Prostate gland (tissue), 2 donors: ENCODE measurements at regions not wholly inside any gene's neighbourhood (a gene's known extent, or its start where the extent isn't known, plus 50 kb on each side); places are given as distances from the start of the nearest gene placed in this dataset.

Experiments
- DNase-seq: peaks from one replicate; pipeline ENCODE4 v3.0.0-alpha.2; 2019; ENCODE audit warnings: low spot score
- H3K27ac ChIP-seq, 2 donors: fragments of 200-600 bp; sonication (generic); 2 replicates each; pipeline ENCODE4 v1.5.1; 2017 to 2019
- H3K27me3 ChIP-seq: fragments of 200-600 bp; sonication (generic); replicated peaks from 2 replicates; pipeline ENCODE4 v1.5.1; 2019; ENCODE audit not compliant: insufficient read depth
- H3K36me3 ChIP-seq, 2 donors: fragments of 200-600 bp; sonication (generic); 1 replicate in 1 of 2; 2 replicates in 1 of 2; pipeline versions ENCODE4 v1.5.1 to v1.8.1; 2017 to 2019
- H3K4me1 ChIP-seq: fragments of 200-600 bp; sonication (generic); replicated peaks from 2 replicates; pipeline ENCODE4 v1.5.1; 2019
- H3K4me3 ChIP-seq, 2 donors: fragments of 200-600 bp; sonication (generic); 2 replicates each; pipeline ENCODE4 v1.5.1; 2017 to 2019
- H3K9me3 ChIP-seq: fragments of 200-600 bp; sonication (generic); 2 replicates; pipeline ENCODE4 v1.5.1; 2017
- CTCF ChIP-seq, 4 experiments: fragments of 200-600 bp in 2 of 4; fragments of 450-650 bp in 2 of 4; sonication (generic) in 2 of 4; IDR thresholded peaks; 1 replicate in 3 of 4; 2 replicates in 1 of 4; pipeline ENCODE4 v1.5.1; 2016 to 2019; ENCODE audit warnings: antibody characterized with exemption in 4 of 4, mild to moderate bottlenecking in 2 of 4, moderate library complexity in 2 of 4
- POLR2A ChIP-seq: fragments of 450-650 bp; IDR thresholded peaks from one replicate; pipeline ENCODE4 v1.6.1; 2016; ENCODE audit warnings: antibody characterized with exemption, mild to moderate bottlenecking
- POLR2AphosphoS5 ChIP-seq: sonication (generic); formaldehyde crosslinking; IDR thresholded peaks from one replicate; pipeline ENCODE4 v1.6.1; 2017; ENCODE audit warnings: antibody characterized with exemption
- WGBS: methylation state at CpG from one replicate; pipeline ENCODE4 v1.1.5; 2018; 5-methylcytosine and 5-hydroxymethylcytosine counted together
- intact Hi-C: fragments of 100-400 bp; cut with DNase I; formaldehyde crosslinking; loops from one replicate; pipeline ENCODE4 v1.14.2; 2022

- H3K9me3 ChIP-seq, result no peaks in the 10 kb centered on the region
- no peaks in the 10 kb centered on the region for H3K4me1 ChIP-seq
- H3K4me3 ChIP-seq, result no peak overlapping the region
- intact Hi-C loops, result no loop called here
- TF ChIP-seq CTCF (IDR thresholded peaks at IDR 0.05) (no peak), POLR2A (no peak), POLR2AphosphoS5 (no peak)
- 84% methylated on average over 9 of the region's 9 CpGs for WGBS
- no peaks in the 10 kb centered on the region for H3K27me3 ChIP-seq
- no peak for DNase-seq
- no peaks in the 10 kb centered on the region for H3K36me3 ChIP-seq
- no peak overlapping the region for H3K27ac ChIP-seq
Measured at GRCh38 chr20:57831326-57831992, 121.6 kb upstream of the PMEPA1 start.

- intact Hi-C loops, result no loop called here
- TF ChIP-seq CTCF (IDR thresholded peaks at IDR 0.05) (no peak), POLR2A (no peak), POLR2AphosphoS5 (no peak)
- DNase-seq, result no peak
- Histone ChIP-seq H3K27ac (no peak overlapping the region), H3K4me3 (no peak overlapping the region), H3K36me3 (no peaks in the 10 kb centered on the region), H3K9me3 (no peaks in the 10 kb centered on the region), H3K4me1 (no peaks in the 10 kb centered on the region), H3K27me3 (no peaks in the 10 kb centered on the region)
- WGBS, result 96% methylated on average over 12 of the region's 12 CpGs
Measured at GRCh38 chr20:57830515-57830895, 120.7 kb upstream of the PMEPA1 start.

- Histone ChIP-seq H3K4me3 (no peak overlapping the region), H3K27me3 (no peaks in the 10 kb centered on the region), H3K36me3 (no peaks in the 10 kb centered on the region), H3K27ac (no peak overlapping the region), H3K9me3 (no peaks in the 10 kb centered on the region), H3K4me1 (no peaks in the 10 kb centered on the region)
- no peak for TF ChIP-seq CTCF (IDR thresholded peaks at IDR 0.05)
- TF ChIP-seq POLR2A, result no peak
- WGBS, result 89% methylated on average over 9 of the region's 9 CpGs
- intact Hi-C loops, result no loop called here
- no peak for DNase-seq
Measured at GRCh38 chr20:57829805-57830514, 120.1 kb upstream of the PMEPA1 start.

GRCh38 chr20:57829336-57829735, 119.5 kb upstream of the PMEPA1 start:
- no peaks in the 10 kb centered on the region for H3K9me3 ChIP-seq
- WGBS, result 90% methylated on average over 6 of the region's 6 CpGs
- H3K27me3 ChIP-seq, result no peaks in the 10 kb centered on the region
- TF ChIP-seq POLR2AphosphoS5 (no peak), CTCF (IDR thresholded peaks at IDR 0.05) (no peak), POLR2A (no peak)
- H3K4me3 ChIP-seq, result no peak overlapping the region
- no peaks in the 10 kb centered on the region for H3K36me3 ChIP-seq
- DNase-seq, result no peak
- no peak overlapping the region for H3K27ac ChIP-seq
- intact Hi-C loops, result no loop called here
- no peaks in the 10 kb centered on the region for H3K4me1 ChIP-seq

GRCh38 chr20:57828696-57829095, 118.9 kb upstream of the PMEPA1 start:
- WGBS, result 98% methylated on average over 10 of the region's 10 CpGs
- no peaks in the 10 kb centered on the region for H3K9me3 ChIP-seq
- DNase-seq, result no peak
- no peaks in the 10 kb centered on the region for H3K36me3 ChIP-seq
- no peaks in the 10 kb centered on the region for H3K27me3 ChIP-seq
- H3K4me1 ChIP-seq, result no peaks in the 10 kb centered on the region
- no peak for TF ChIP-seq POLR2A
- TF ChIP-seq CTCF (IDR thresholded peaks at IDR 0.05), result no peak
- TF ChIP-seq POLR2AphosphoS5, result no peak
- no peak overlapping the region for H3K27ac ChIP-seq
- H3K4me3 ChIP-seq, result no peak overlapping the region
- intact Hi-C loops, result no loop called here
